Tibial nerve (tissue), 4 donors: ENCODE measurements at regions not wholly inside any gene's neighbourhood (a gene's known extent, or its start where the extent isn't known, plus 50 kb on each side); places are given as distances from the start of the nearest gene placed in this dataset.

Experiments
- DNase-seq, 2 donors: peaks; one replicate each; pipeline ENCODE4 v3.0.0-alpha.2; 2019; ENCODE audit warnings: low spot score in 2 of 2
- H3K27ac ChIP-seq, 4 donors: fragments of 200-600 bp; sonication (generic) in 3 of 4; one replicate each; pipeline ENCODE4 v1.5.1; 2017 to 2019; ENCODE audit warnings: mild to moderate bottlenecking in 1 of 4
- H3K27me3 ChIP-seq, 2 donors: fragments of 200-600 bp; sonication (generic) in 1 of 2; one replicate each; pipeline versions ENCODE4 v1.5.1 to v1.6.0; 2017 to 2019
- H3K36me3 ChIP-seq, 3 donors: fragments of 200-600 bp; sonication (generic); one replicate each; pipeline ENCODE4 v1.5.1; 2018 to 2019
- H3K4me1 ChIP-seq, 4 donors: fragments of 200-600 bp; sonication (generic) in 3 of 4; one replicate each; pipeline ENCODE4 v1.5.1; 2017 to 2019
- H3K4me3 ChIP-seq, 4 donors: fragments of 200-600 bp; sonication (generic) in 3 of 4; one replicate each; pipeline ENCODE4 v1.5.1; 2017 to 2019; ENCODE audit warnings: mild to moderate bottlenecking in 1 of 4, moderate library complexity in 1 of 4
- H3K9me3 ChIP-seq, 4 donors: fragments of 200-600 bp; sonication (generic) in 3 of 4; one replicate each; pipeline ENCODE4 v1.5.1; 2017 to 2019
- CTCF ChIP-seq, 5 experiments: fragments of 200-600 bp in 3 of 5; fragments of 450-650 bp in 2 of 5; sonication (generic) in 3 of 5; IDR thresholded peaks; one replicate each; pipeline ENCODE4 v1.5.1; 2016 to 2019; ENCODE audit warnings: antibody characterized with exemption in 5 of 5, mild to moderate bottlenecking in 3 of 5, moderate library complexity in 2 of 5
- EP300 ChIP-seq, 2 donors: sonication (generic); formaldehyde crosslinking; IDR thresholded peaks; one replicate each; pipeline ENCODE4 v1.6.1; 2017; ENCODE audit warnings: antibody characterized with exemption in 2 of 2, mild to moderate bottlenecking in 1 of 2
- POLR2A ChIP-seq, 2 donors: fragments of 450-650 bp; IDR thresholded peaks; one replicate each; pipeline ENCODE4 v1.6.1; 2017; ENCODE audit warnings: antibody characterized with exemption in 2 of 2, mild to moderate bottlenecking in 2 of 2, moderate library complexity in 2 of 2
- WGBS, 2 donors: methylation state at CpG; one replicate each; pipeline ENCODE4 v1.1.5; 2018; 5-methylcytosine and 5-hydroxymethylcytosine counted together

- H3K4me1 ChIP-seq = no peaks in the 10 kb centered on the region
- H3K36me3 ChIP-seq = no peaks in the 10 kb centered on the region
- no peaks in the 10 kb centered on the region for H3K9me3 ChIP-seq
- no peak overlapping the region for H3K27ac ChIP-seq
- no peak for DNase-seq
- H3K4me3 ChIP-seq = no peak overlapping the region
- no peaks in the 10 kb centered on the region for H3K27me3 ChIP-seq
- no peak for TF ChIP-seq CTCF (IDR thresholded peaks at IDR 0.05)
- WGBS, 2 donors = 79 to 82% methylated on average over 6 of the region's 6 CpGs
Observed at GRCh38 chr5:145465474-145466263, 369.5 kb downstream of the PRELID2 start.

GRCh38 chr5:145464171-145464570, 371.0 kb downstream of the PRELID2 start:
- Histone ChIP-seq H3K4me3 (no peak overlapping the region), H3K9me3 (no peaks in the 10 kb centered on the region), H3K4me1 (no peaks in the 10 kb centered on the region), H3K27me3 (no peaks in the 10 kb centered on the region), H3K36me3 (no peaks in the 10 kb centered on the region), H3K27ac (no peak overlapping the region)
- WGBS, 2 donors = 94% methylated on average over 1 of the region's 1 CpG
- DNase-seq = no peak
- TF ChIP-seq CTCF (IDR thresholded peaks at IDR 0.05) (no peak), EP300 (IDR thresholded peaks at IDR 0.05) (no peak), POLR2A (IDR thresholded peaks at IDR 0.05) (no peak)

GRCh38 chr5:145463634-145464033, 371.5 kb downstream of the PRELID2 start:
- Histone ChIP-seq H3K27ac (no peak overlapping the region), H3K36me3 (no peaks in the 10 kb centered on the region), H3K4me3 (no peak overlapping the region), H3K4me1 (no peaks in the 10 kb centered on the region), H3K27me3 (no peaks in the 10 kb centered on the region), H3K9me3 (no peaks in the 10 kb centered on the region)
- TF ChIP-seq EP300 (IDR thresholded peaks at IDR 0.05) (no peak), POLR2A (IDR thresholded peaks at IDR 0.05) (no peak), CTCF (IDR thresholded peaks at IDR 0.05) (no peak)
- no peak for DNase-seq
- 79 to 100% methylated on average over 1 of the region's 1 CpG for WGBS, 2 donors

GRCh38 chr5:145462525-145462924, 372.6 kb downstream of the PRELID2 start:
- no peaks in the 10 kb centered on the region for H3K4me1 ChIP-seq
- H3K4me3 ChIP-seq = no peak overlapping the region
- H3K9me3 ChIP-seq = no peaks in the 10 kb centered on the region
- WGBS, 2 donors = 94 to 100% methylated on average over 3 of the region's 3 CpGs
- no peaks in the 10 kb centered on the region for H3K36me3 ChIP-seq
- no peak for DNase-seq
- H3K27ac ChIP-seq = no peak overlapping the region
- H3K27me3 ChIP-seq = no peaks in the 10 kb centered on the region
- TF ChIP-seq POLR2A (IDR thresholded peaks at IDR 0.05) (no peak), CTCF (IDR thresholded peaks at IDR 0.05) (no peak), EP300 (IDR thresholded peaks at IDR 0.05) (no peak)

- no peak for TF ChIP-seq POLR2A (IDR thresholded peaks at IDR 0.05)
- no peak for TF ChIP-seq CTCF (IDR thresholded peaks at IDR 0.05)
- no peak for TF ChIP-seq EP300 (IDR thresholded peaks at IDR 0.05)
Observed at GRCh38 chr5:145450286-145450885, 384.8 kb downstream of the PRELID2 start.

More at GRCh38 chr5:145450286-145450885, 384.8 kb downstream of the PRELID2 start:
- Histone ChIP-seq H3K9me3 (peaks cover 0 to 32% (median 0%) of the 10 kb centered on the region in 4 donors), H3K27ac (no peak overlapping the region), H3K27me3 (no peaks in the 10 kb centered on the region), H3K36me3 (no peaks in the 10 kb centered on the region), H3K4me1 (no peaks in the 10 kb centered on the region), H3K4me3 (no peak overlapping the region)
- 80 to 88% methylated on average over 5 of the region's 5 CpGs for WGBS, 2 donors
- DNase-seq = no peak
